ENCODE measurements at regions not wholly inside any gene's neighbourhood (a gene's known extent, or its start where the extent isn't known, plus 50 kb on each side); places are given as distances from the start of the nearest gene placed in this dataset.

DNA sequence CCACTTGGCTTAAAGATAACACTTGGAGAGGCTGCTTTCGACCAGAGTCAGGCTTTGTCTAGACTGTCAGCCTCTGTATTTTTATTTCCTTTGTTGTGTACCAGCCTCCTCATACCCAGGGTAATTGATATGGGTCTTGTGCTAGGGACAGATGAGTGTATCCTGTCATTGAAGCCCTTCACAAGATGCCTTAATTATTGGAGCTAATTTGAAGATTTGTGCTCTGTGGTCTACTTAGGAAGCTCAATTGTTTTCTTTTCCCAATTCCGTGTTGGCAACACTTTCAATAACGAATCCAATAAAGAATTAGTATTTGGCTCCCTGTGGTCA is 60.5 kb upstream of the DPH6 start:
- no peaks in the 10 kb centered on the region for H3K27me3 ChIP-seq
- H3K4me1 ChIP-seq: peaks cover 0 to 4% (median 0%) of the 10 kb centered on the region in 4 donors
- H3K4me3 ChIP-seq: no peak overlapping the region
- no peaks in the 10 kb centered on the region for H3K36me3 ChIP-seq
- no peak for DNase-seq (ENCODE audit: low spot score in 2 of 2)
- WGBS, 2 donors: 46 to 53% methylated on average over 3 of the region's 3 CpGs
- peak overlapping the region in 2 of 4 donors; percentile 1 to 42 for H3K27ac ChIP-seq
- TF ChIP-seq POLR2A (IDR thresholded peaks at IDR 0.05) (no peak), EP300 (IDR thresholded peaks at IDR 0.05) (no peak)
- TF ChIP-seq, protein P1, sequence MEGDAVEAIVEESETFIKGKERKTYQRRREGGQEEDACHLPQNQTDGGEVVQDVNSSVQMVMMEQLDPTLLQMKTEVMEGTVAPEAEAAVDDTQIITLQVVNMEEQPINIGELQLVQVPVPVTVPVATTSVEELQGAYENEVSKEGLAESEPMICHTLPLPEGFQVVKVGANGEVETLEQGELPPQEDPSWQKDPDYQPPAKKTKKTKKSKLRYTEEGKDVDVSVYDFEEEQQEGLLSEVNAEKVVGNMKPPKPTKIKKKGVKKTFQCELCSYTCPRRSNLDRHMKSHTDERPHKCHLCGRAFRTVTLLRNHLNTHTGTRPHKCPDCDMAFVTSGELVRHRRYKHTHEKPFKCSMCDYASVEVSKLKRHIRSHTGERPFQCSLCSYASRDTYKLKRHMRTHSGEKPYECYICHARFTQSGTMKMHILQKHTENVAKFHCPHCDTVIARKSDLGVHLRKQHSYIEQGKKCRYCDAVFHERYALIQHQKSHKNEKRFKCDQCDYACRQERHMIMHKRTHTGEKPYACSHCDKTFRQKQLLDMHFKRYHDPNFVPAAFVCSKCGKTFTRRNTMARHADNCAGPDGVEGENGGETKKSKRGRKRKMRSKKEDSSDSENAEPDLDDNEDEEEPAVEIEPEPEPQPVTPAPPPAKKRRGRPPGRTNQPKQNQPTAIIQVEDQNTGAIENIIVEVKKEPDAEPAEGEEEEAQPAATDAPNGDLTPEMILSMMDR (IDR thresholded peaks at IDR 0.05): no peak
- peaks cover 0 to 4% (median 0%) of the 10 kb centered on the region in 4 donors for H3K9me3 ChIP-seq

DNA sequence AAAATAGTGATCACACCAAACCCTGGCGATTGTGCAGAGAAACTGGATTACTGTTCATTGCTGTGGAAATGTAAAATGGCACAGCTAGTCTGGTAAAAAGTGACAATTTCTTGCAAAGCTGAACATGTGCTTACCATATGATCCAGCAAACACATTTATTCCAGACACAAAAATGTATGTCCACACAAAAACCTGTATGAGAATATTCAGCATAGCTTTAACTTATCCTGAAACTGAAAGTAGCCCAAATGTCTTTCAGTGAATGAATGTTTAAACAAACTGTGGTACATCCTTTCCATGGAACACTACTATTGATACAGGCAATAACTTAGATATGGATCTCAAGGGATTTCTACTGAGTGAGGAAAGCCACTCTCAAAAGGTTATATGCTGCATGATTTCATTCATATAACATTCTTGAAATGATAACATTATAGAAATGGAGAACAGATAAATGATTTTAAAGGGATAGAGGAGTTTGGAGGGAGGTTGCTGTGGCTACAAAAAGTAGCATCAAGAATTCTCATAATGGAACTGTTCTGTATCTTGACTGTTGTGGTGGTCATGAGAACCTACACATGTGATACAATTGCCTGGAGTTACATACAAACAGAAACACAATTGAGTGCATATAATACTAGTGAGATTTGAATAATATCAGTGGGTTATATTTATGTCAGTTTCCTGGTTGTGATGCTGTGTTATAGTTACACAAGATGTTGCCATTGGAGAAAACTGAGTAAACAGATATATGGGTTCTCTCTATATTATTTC is 70.7 kb upstream of the DPH6 start:
- Histone ChIP-seq H3K4me3 (no peak overlapping the region), H3K27me3 (no peaks in the 10 kb centered on the region), H3K36me3 (no peaks in the 10 kb centered on the region), H3K9me3 (peaks cover 0 to 5% (median 0%) of the 10 kb centered on the region in 4 donors), H3K27ac (no peak overlapping the region), H3K4me1 (peaks cover 0 to 13% (median 0%) of the 10 kb centered on the region in 4 donors)
- no peak for DNase-seq (ENCODE audit: low spot score in 2 of 2)
- 95 to 96% methylated on average over 1 of the region's 1 CpG for WGBS, 2 donors
- TF ChIP-seq EP300 (IDR thresholded peaks at IDR 0.05) (no peak), POLR2A (IDR thresholded peaks at IDR 0.05) (no peak)
- TF ChIP-seq, protein P1 (IDR thresholded peaks at IDR 0.05): no peak

DNA sequence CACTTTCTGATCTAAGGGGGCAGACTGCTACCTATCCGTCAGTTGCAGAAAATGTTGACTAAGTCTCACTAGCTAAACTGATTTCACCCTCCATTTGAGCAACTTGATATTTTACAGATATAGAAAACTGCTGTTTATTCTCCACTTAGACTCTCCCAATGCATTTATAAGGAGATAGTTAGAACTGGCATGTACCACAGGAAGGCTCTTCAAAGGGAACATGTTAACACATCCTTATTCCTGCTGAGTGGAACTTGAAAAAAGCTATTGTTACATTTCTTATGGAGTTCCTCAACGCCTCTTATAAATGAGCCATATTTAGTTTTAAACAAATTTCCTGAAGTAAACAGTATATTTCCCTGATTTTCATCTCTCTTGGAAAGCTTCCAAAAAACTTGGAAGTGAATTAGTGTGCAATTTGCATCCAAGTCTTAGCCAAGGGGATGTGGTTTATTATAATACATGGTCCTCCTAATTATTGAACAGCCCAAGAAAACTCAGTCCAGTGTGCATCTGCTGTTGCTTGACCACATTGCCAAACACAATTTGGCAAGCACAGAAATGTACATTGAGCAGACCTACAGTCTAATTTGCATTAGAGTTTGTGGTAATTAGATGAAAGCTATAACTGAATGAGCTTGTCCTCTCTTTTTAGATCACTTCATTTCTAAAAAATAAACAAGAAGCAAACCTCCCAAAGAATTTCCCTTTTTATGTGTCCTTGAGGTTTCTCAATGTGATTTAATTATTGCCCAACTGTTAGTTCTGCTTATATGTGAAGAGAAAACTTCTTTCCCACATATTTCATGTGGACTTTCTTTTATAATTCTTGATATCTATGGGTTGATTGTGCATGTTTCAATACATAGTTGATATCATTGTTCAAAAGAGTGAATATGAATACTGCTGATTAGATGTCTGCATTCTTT is 72.6 kb upstream of the DPH6 start:
- Histone ChIP-seq H3K27me3 (no peaks in the 10 kb centered on the region), H3K4me3 (no peak overlapping the region), H3K27ac (no peak overlapping the region), H3K9me3 (peaks cover 0 to under 1% (median 0%) of the 10 kb centered on the region in 4 donors), H3K36me3 (no peaks in the 10 kb centered on the region), H3K4me1 (peaks cover 0 to 13% (median 0%) of the 10 kb centered on the region in 4 donors)
- DNase-seq (ENCODE audit: low spot score in 2 of 2): no peak
- 49 to 50% methylated on average over 2 of the region's 2 CpGs for WGBS, 2 donors
- TF ChIP-seq, protein P1 (IDR thresholded peaks at IDR 0.05): no peak
- TF ChIP-seq EP300 (IDR thresholded peaks at IDR 0.05): no peak
- no peak for TF ChIP-seq POLR2A (IDR thresholded peaks at IDR 0.05)

DNA sequence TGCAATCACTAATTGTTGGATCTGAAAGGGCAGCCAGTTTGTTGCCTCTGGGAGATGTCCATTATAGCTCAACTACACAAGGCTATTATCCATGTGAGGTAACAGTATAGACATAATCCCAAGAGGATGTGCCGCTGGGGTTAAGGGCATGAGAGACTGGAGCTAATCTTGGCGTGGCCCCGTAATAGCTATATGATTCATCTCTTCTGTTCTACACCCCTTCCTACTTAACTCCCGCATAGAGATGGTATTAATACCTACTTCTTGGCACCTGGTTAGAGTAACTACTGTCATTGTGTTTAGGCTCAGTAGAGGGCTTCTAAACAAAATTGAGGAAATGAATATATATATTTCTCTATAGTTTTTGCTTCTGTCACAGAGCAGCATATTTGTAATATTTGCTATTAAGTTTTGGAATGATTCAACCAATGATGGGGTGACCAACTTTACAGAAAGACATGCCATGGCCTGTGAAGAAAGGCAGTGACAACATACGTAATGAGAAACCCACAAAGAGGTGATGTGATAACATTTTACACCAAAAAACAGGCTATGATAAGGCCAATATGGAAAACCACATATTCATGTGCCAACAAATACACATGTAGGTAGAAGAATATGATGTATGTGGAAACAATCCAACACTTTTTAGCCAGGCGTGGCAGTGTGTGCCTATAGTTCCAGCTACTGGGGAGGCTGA is 76.8 kb upstream of the DPH6 start:
- no peaks in the 10 kb centered on the region for H3K27me3 ChIP-seq
- WGBS, 2 donors: 81 to 90% methylated on average over 6 of the region's 6 CpGs
- TF ChIP-seq, protein P1 (IDR thresholded peaks at IDR 0.05): no peak
- TF ChIP-seq EP300 (IDR thresholded peaks at IDR 0.05) (no peak), POLR2A (IDR thresholded peaks at IDR 0.05) (no peak)
- no peaks in the 10 kb centered on the region for H3K36me3 ChIP-seq
- no peak for DNase-seq (ENCODE audit: low spot score in 2 of 2)
- peaks cover 0 to 28% (median 0%) of the 10 kb centered on the region in 4 donors for H3K4me1 ChIP-seq
- no peak overlapping the region for H3K4me3 ChIP-seq
- H3K27ac ChIP-seq: no peak overlapping the region
- H3K9me3 ChIP-seq: no peaks in the 10 kb centered on the region

Data from tibial nerve (tissue), 4 donors.